Pons (tissue), 1 donor: ENCODE measurements at regions not wholly inside any gene's neighbourhood (a gene's known extent, or its start where the extent isn't known, plus 50 kb on each side); places are given as distances from the start of the nearest gene placed in this dataset.
"Not testable (repeated sequence)": the region's sequence is repeated elsewhere in the genome, so short reads cannot be mapped to it uniquely, and the experiment has no call there.

ENCODE experiments used
- DNase-seq: peaks from one replicate; pipeline ENCODE4 v3.0.0-alpha.2; 2016; ENCODE audit warnings: low spot score

GRCh38 chr5:131107128-131107527 is 57.9 kb downstream of the HINT1 start:
- no peak for DNase-seq

- DNase-seq: no peak
These were observed 60.8 kb downstream of the HINT1 start for GRCh38 chr5:131104169-131104808.

GRCh38 chr5:131096774-131097710 is 68.0 kb downstream of the HINT1 start:
- no peak for DNase-seq

- not testable (repeated sequence) for DNase-seq
These were observed 69.5 kb downstream of the HINT1 start for GRCh38 chr5:131095561-131095960.

- no peak for DNase-seq
These were observed 80.6 kb downstream of the HINT1 start for GRCh38 chr5:131084436-131084835.

- DNase-seq: no peak
These were observed 83.1 kb downstream of the HINT1 start for GRCh38 chr5:131081913-131082488.

GRCh38 chr5:131081374-131081773 is 83.7 kb downstream of the HINT1 start:
- DNase-seq: no peak

- no peak for DNase-seq
These were observed 85.8 kb downstream of the HINT1 start for GRCh38 chr5:131079232-131079631.

GRCh38 chr5:131068893-131069643 is 96.0 kb downstream of the HINT1 start:
- peak; percentile 96 for DNase-seq

- no peak for DNase-seq
These were observed 97.0 kb downstream of the HINT1 start for GRCh38 chr5:131068076-131068475.

- no peak for DNase-seq
These were observed 97.4 kb downstream of the HINT1 start for GRCh38 chr5:131067636-131068035.

- no peak for DNase-seq
These were observed 100.2 kb downstream of the HINT1 start for GRCh38 chr5:131064669-131065371.

GRCh38 chr5:131042021-131042789 is 122.9 kb downstream of the HINT1 start:
- DNase-seq: no peak

GRCh38 chr5:131023498-131023865 is 141.6 kb downstream of the HINT1 start:
- DNase-seq: no peak

- DNase-seq: peak; percentile 5
These were observed 142.1 kb downstream of the HINT1 start for GRCh38 chr5:131022811-131023497.

GRCh38 chr5:131021646-131022045 is 143.4 kb downstream of the HINT1 start:
- no peak for DNase-seq

GRCh38 chr5:131019601-131020315 is 145.3 kb downstream of the HINT1 start:
- DNase-seq: no peak

- no peak for DNase-seq
These were observed 145.9 kb downstream of the HINT1 start for GRCh38 chr5:131019111-131019510.

GRCh38 chr5:131008329-131008728 is 156.7 kb downstream of the HINT1 start:
- no peak for DNase-seq
